CD4-positive, CD25-positive, alpha-beta regulatory T cell (primary cell): ENCODE measurements at regions not wholly inside any gene's neighbourhood (a gene's known extent, or its start where the extent isn't known, plus 50 kb on each side); places are given as distances from the start of the nearest gene placed in this dataset.
"Not testable (repeated sequence)": the region's sequence is repeated elsewhere in the genome, so short reads cannot be mapped to it uniquely, and the experiment has no call there.

Source experiments
- ATAC-seq, 2 donors: fragments of 150-1000 bp; cut with Tn5 transposase; one replicate each; pipeline ENCODE4 v1.10.0; 2021; ENCODE audit warnings: low read depth in 2 of 2, moderate number of reproducible peaks in 2 of 2, moderate library complexity in 1 of 2
- DNase-seq, 3 donors: peaks; one replicate each; pipeline versions ENCODE4 v3.0.0 to v3.0.0-alpha.2; 2012 to 2022; ENCODE audit warnings: mixed read lengths in 1 of 3
- H3K27ac ChIP-seq: one replicate; pipeline ENCODE4 v1.7.0; 2013; ENCODE audit warnings: mild to moderate bottlenecking, low read length; ENCODE audit not compliant: insufficient read depth, poor library complexity, severe bottlenecking
- H3K27me3 ChIP-seq: one replicate; pipeline ENCODE4 v1.7.0; 2013; ENCODE audit warnings: low read length; ENCODE audit not compliant: control insufficient read depth, insufficient read depth
- H3K36me3 ChIP-seq: one replicate; pipeline ENCODE4 v1.7.0; 2013; ENCODE audit warnings: mild to moderate bottlenecking, low read length, moderate library complexity; ENCODE audit not compliant: control insufficient read depth, insufficient read depth
- H3K4me1 ChIP-seq: 2 replicates; pipeline ENCODE4 v1.7.0; 2013; ENCODE audit warnings: mild to moderate bottlenecking, low read length; ENCODE audit not compliant: insufficient read depth, control insufficient read depth, poor library complexity, severe bottlenecking
- H3K4me3 ChIP-seq: one replicate; pipeline ENCODE4 v1.7.0; 2013; ENCODE audit warnings: low read depth, mild to moderate bottlenecking, low read length, moderate library complexity
- H3K9me3 ChIP-seq, 2 experiments: 1 replicate in 1 of 2; 2 replicates in 1 of 2; pipeline ENCODE4 v1.7.0; 2013; ENCODE audit warnings: low read length in 2 of 2, mild to moderate bottlenecking in 1 of 2, moderate library complexity in 1 of 2; ENCODE audit not compliant: control insufficient read depth in 2 of 2
- H3K27ac Mint-ChIP-seq, 3 donors: one replicate each; pipeline ENCODE4 v1.8.0; 2020 to 2022; ENCODE audit warnings: mild to moderate bottlenecking in 3 of 3, mixed read lengths in 3 of 3, moderate library complexity in 2 of 3
- H3K27me3 Mint-ChIP-seq: one replicate; pipeline ENCODE4 v1.8.0; 2022; ENCODE audit warnings: mild to moderate bottlenecking, mixed read lengths
- H3K36me3 Mint-ChIP-seq: one replicate; pipeline ENCODE4 v1.8.0; 2020; ENCODE audit warnings: mixed read lengths
- H3K4me1 Mint-ChIP-seq, 4 donors: one replicate each; pipeline ENCODE4 v1.8.0; 2020 to 2022; ENCODE audit warnings: mixed read lengths in 4 of 4, mild to moderate bottlenecking in 1 of 4
- H3K4me3 Mint-ChIP-seq, 4 donors: one replicate each; pipeline ENCODE4 v1.8.0; 2020 to 2022; ENCODE audit warnings: mild to moderate bottlenecking in 4 of 4, mixed read lengths in 4 of 4, moderate library complexity in 3 of 4
- H3K9me3 Mint-ChIP-seq, 7 donors: one replicate each; pipeline ENCODE4 v1.8.0; 2020 to 2022; ENCODE audit warnings: mixed read lengths in 7 of 7, mild to moderate bottlenecking in 3 of 7, moderate library complexity in 2 of 7

DNA sequence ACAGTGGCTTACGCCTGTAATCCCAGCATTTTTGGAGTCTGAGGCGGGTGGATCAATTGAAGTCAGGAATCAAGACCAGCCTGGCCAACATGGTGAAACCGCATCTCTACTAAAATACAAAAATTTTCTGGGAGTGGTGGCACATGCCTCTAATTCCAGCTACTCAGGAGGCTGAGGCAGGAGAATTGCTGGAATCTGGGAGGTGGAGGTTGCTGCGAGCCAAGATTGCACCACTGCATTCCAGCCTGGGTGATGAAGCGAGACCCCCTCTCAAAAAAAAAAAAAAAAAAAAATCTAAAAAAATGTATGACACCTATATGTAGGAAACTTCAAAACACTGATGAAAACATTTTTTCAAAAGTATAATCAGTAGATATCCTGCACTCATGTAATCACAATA, 242.7 kb upstream of the CHORDC1 start:
- Mint-ChIP-seq H3K27ac (no peak overlapping the region), H3K9me3 (no peaks in the 10 kb centered on the region), H3K4me3 (no peak overlapping the region), H3K36me3 (no peaks in the 10 kb centered on the region), H3K4me1 (no peaks in the 10 kb centered on the region), H3K27me3 (no peaks in the 10 kb centered on the region)
- Histone ChIP-seq H3K36me3 (no peaks in the 10 kb centered on the region), H3K4me1 (no peaks in the 10 kb centered on the region), H3K27me3 (no peaks in the 10 kb centered on the region), H3K4me3 (no peak overlapping the region), H3K9me3 (no peaks in the 10 kb centered on the region), H3K27ac (no peak overlapping the region)
- ATAC-seq = no peak
- no peak for DNase-seq

DNA sequence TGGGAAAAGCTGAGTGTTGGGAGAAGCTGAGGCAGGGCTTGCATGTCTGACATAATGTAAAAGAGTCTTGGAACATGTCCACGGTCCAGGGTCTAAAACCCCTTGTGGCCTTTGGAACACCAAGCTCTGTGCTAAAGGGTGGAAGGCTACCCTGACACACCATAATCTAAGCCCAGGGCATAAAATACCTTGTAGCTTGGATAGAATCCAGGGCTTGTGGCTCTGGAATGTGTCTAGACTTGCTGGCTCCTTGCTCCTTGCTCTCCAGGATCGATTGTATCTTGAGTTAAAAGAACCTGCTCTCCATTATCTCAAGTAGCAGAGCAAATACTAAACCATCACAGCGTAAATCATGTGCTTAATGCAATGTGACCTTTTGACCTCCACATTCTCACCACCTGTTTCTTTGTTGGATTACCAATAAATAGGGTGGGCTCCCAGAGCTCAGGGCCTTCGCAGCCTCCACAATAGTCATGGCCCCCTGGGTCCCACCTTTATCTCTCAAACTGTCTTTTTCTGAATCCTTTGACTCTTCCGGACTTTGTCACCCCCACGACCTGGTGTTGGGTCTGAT, 232.6 kb upstream of the CHORDC1 start:
- H3K9me3 ChIP-seq, H3K27ac ChIP-seq, H3K27me3 Mint-ChIP-seq, H3K4me1 Mint-ChIP-seq, H3K4me3 ChIP-seq, DNase-seq, H3K27ac Mint-ChIP-seq, ATAC-seq, H3K4me1 ChIP-seq, H3K36me3 ChIP-seq, H3K4me3 Mint-ChIP-seq, H3K36me3 Mint-ChIP-seq, H3K9me3 Mint-ChIP-seq, H3K27me3 ChIP-seq: not testable (repeated sequence)

DNA sequence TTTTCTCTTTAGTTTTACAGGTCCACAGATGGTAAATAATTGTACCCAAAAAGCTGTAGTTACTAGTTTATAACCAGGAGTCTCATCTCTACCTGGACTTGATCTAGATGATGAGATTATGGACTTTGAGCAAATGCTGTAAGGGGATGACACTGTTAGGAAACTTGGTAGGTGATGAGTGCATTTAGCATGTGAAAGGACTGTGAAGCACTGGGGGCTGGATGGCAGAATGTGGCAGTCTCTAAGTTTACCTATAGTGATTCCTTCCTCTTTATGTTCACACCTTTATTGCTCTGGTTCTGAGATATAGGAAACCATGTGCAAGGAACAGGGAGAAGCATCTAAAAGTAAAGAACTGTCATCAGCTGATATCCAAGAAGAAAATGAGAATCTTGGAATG, 230.7 kb upstream of the CHORDC1 start:
- H3K4me3 Mint-ChIP-seq = no peak overlapping the region
- H3K4me1 Mint-ChIP-seq = no peaks in the 10 kb centered on the region
- ATAC-seq = no peak
- no peak for DNase-seq
- H3K4me3 ChIP-seq = no peak overlapping the region
- no peaks in the 10 kb centered on the region for H3K36me3 Mint-ChIP-seq
- H3K9me3 ChIP-seq = no peaks in the 10 kb centered on the region
- no peaks in the 10 kb centered on the region for H3K27me3 ChIP-seq
- peaks cover 0 to 2% (median 0%) of the 10 kb centered on the region in 7 donors for H3K9me3 Mint-ChIP-seq
- no peaks in the 10 kb centered on the region for H3K4me1 ChIP-seq
- H3K27me3 Mint-ChIP-seq = no peaks in the 10 kb centered on the region
- no peak overlapping the region for H3K27ac Mint-ChIP-seq
- H3K27ac ChIP-seq = no peak overlapping the region
- H3K36me3 ChIP-seq = no peaks in the 10 kb centered on the region

DNA sequence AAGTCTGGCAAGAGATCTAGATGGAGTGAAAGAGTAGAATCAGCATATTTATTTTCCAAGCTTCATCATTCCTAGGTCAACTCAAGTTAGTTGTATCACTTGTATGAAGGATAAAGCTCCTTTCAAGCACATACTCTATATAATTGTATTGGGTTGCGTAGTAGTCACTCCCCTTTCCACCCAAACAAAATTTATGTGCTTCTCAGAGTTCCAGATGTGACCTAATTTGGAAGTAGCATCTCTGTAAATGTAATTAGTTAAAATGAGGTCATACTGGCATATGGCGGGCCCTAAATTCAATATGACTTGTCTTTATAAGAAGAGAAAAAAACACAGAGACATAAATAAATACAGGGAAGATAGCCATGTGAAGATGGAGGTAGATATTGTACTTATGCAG, 226.8 kb upstream of the CHORDC1 start:
- Mint-ChIP-seq H3K27me3 (no peaks in the 10 kb centered on the region), H3K4me3 (no peak overlapping the region), H3K9me3 (peaks cover 0 to 4% (median 0%) of the 10 kb centered on the region in 7 donors), H3K27ac (no peak overlapping the region), H3K4me1 (peaks cover 0 to 3% (median 0%) of the 10 kb centered on the region in 4 donors), H3K36me3 (no peaks in the 10 kb centered on the region)
- Histone ChIP-seq H3K27me3 (no peaks in the 10 kb centered on the region), H3K36me3 (no peaks in the 10 kb centered on the region), H3K4me3 (no peak overlapping the region), H3K27ac (no peak overlapping the region), H3K4me1 (no peaks in the 10 kb centered on the region), H3K9me3 (no peaks in the 10 kb centered on the region)
- ATAC-seq (no peak), DNase-seq (no peak)

DNA sequence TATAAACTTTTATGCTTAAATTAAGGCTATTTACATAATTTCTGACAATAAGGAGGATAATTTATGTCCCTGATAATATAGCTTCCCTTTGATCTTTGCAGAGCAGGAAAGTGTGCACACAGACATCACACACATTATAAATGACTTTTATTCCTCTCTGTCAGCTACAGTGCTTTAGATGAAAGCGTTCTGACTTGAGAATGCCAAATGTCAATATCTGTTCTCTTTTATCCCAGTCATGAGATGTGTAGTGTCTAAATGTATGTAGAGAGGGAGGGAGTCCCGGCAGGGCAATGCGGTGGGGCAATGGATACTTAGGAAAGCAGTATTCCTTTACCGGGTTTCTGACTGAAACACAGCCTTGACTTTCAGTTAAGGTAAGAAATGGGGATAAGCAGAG, 225.4 kb upstream of the CHORDC1 start:
- H3K4me1 Mint-ChIP-seq = peaks cover 0 to 3% (median 0%) of the 10 kb centered on the region in 4 donors
- Histone ChIP-seq H3K9me3 (no peaks in the 10 kb centered on the region), H3K36me3 (no peaks in the 10 kb centered on the region), H3K27ac (no peak overlapping the region), H3K27me3 (no peaks in the 10 kb centered on the region), H3K4me3 (no peak overlapping the region), H3K4me1 (no peaks in the 10 kb centered on the region)
- ATAC-seq (no peak), DNase-seq (no peak)
- H3K36me3 Mint-ChIP-seq = no peaks in the 10 kb centered on the region
- H3K4me3 Mint-ChIP-seq = no peak overlapping the region
- no peak overlapping the region for H3K27ac Mint-ChIP-seq
- H3K27me3 Mint-ChIP-seq = no peaks in the 10 kb centered on the region
- peaks cover 0 to 4% (median 0%) of the 10 kb centered on the region in 7 donors for H3K9me3 Mint-ChIP-seq

DNA sequence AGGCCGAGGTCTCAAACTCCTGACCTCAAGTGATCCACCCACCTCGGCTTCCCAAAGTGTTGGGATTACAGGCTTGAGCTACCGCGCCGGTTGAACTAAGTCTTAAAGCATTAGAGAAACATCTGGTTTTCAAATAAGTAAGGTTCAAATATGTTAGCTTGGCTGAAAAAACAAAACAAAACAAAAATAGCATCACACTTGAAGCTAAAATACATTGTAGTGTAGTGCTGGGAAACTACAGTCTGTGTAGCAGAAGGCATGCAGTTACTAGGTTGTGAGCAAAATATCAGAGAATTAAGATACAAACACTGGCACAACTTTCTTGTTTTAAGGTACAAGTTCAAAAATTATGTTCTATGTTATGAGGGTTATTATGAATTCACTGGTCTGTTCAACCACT, 224.8 kb upstream of the CHORDC1 start:
- Histone ChIP-seq H3K27ac (no peak overlapping the region), H3K4me1 (no peaks in the 10 kb centered on the region), H3K27me3 (no peaks in the 10 kb centered on the region), H3K9me3 (no peaks in the 10 kb centered on the region), H3K4me3 (no peak overlapping the region), H3K36me3 (no peaks in the 10 kb centered on the region)
- Mint-ChIP-seq H3K9me3 (peaks cover 0 to 4% (median 0%) of the 10 kb centered on the region in 7 donors), H3K4me1 (peaks cover 0 to 3% (median 0%) of the 10 kb centered on the region in 4 donors), H3K27me3 (no peaks in the 10 kb centered on the region), H3K36me3 (no peaks in the 10 kb centered on the region), H3K27ac (no peak overlapping the region), H3K4me3 (no peak overlapping the region)
- DNase-seq = no peak
- ATAC-seq = no peak

DNA sequence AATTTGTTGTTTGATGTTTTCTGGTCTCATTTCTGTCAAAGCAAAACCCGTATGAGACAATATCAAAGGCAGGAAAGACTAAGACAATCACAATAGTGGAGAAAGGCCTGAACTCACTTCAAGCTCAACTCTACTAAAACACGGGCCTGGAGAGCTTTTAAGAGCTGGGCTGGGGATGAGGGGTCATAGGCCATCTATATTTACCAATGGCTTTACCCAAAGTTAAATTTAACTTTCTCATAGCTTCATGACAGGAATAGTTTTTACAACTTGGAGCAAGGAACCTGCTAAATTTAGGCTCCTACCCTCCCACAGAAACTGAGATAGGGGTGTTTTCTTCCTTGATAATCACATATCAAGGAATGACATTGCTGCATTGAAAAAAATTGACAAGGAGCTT, 223.4 kb upstream of the CHORDC1 start:
- Histone ChIP-seq H3K9me3 (no peaks in the 10 kb centered on the region), H3K27ac (no peak overlapping the region), H3K27me3 (no peaks in the 10 kb centered on the region), H3K36me3 (no peaks in the 10 kb centered on the region), H3K4me1 (no peaks in the 10 kb centered on the region), H3K4me3 (no peak overlapping the region)
- Mint-ChIP-seq H3K9me3 (peaks cover 0 to 4% (median 0%) of the 10 kb centered on the region in 7 donors), H3K27me3 (no peaks in the 10 kb centered on the region), H3K36me3 (no peaks in the 10 kb centered on the region), H3K4me3 (no peak overlapping the region), H3K27ac (no peak overlapping the region), H3K4me1 (peaks cover 0 to 3% (median 0%) of the 10 kb centered on the region in 4 donors)
- DNase-seq = no peak
- no peak for ATAC-seq

DNA sequence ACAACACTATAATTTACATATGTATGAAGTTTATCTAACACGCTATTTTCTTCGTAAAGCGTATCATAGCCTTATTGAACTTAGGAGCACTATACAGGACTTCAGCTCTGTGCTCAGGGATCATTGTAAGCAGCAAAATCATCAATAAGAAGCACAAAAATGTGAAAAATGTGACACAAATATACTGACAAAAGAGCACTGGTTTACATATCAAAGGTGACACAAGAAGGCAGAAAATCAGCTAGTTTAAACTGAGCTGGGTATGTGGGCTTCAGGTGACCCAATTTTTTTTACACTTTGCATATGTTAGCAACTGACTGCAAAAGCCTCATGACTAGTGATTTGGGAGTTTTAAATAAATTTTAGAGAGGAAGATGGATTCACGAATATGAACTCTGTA, 215.2 kb upstream of the CHORDC1 start:
- no peak overlapping the region for H3K4me3 Mint-ChIP-seq
- Histone ChIP-seq H3K4me1 (no peaks in the 10 kb centered on the region), H3K4me3 (no peak overlapping the region), H3K27me3 (no peaks in the 10 kb centered on the region), H3K36me3 (no peaks in the 10 kb centered on the region), H3K9me3 (no peaks in the 10 kb centered on the region), H3K27ac (no peak overlapping the region)
- H3K9me3 Mint-ChIP-seq = peaks cover 0 to 1% (median 0%) of the 10 kb centered on the region in 7 donors
- no peak for ATAC-seq
- no peak for DNase-seq
- no peaks in the 10 kb centered on the region for H3K4me1 Mint-ChIP-seq
- no peak overlapping the region for H3K27ac Mint-ChIP-seq
- H3K27me3 Mint-ChIP-seq = no peaks in the 10 kb centered on the region
- H3K36me3 Mint-ChIP-seq = no peaks in the 10 kb centered on the region
